CD4-positive, alpha-beta T cell treated with Interleukin-2 at 100 ng/mL for 4 hours (primary cell): ENCODE measurements at regions not wholly inside any gene's neighbourhood (a gene's known extent, or its start where the extent isn't known, plus 50 kb on each side); places are given as distances from the start of the nearest gene placed in this dataset.

Source experiments
- DNase-seq: peaks from one replicate; pipeline ENCODE4 v3.0.0-alpha.2; 2020; ENCODE audit warnings: low spot score

DNA sequence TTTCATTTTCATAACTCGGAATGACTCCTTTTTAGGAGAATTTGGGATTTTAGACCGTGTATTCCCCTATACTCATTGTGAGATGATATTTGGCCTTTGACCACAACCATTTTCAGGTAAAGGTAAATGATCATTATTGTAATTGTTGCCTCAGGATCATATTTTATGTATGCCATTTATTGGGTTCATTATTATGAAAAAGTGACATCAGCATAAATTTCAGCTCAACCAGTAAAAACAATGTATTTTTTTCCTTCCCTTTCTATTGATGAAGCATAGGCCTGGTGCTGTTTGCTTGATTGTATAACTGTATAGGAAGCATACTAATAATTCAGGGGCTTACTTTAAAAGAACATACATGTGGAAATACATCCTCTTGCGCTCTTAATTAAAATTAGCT lies 832.9 kb upstream of the FANCL start:
- no peak for DNase-seq

DNA sequence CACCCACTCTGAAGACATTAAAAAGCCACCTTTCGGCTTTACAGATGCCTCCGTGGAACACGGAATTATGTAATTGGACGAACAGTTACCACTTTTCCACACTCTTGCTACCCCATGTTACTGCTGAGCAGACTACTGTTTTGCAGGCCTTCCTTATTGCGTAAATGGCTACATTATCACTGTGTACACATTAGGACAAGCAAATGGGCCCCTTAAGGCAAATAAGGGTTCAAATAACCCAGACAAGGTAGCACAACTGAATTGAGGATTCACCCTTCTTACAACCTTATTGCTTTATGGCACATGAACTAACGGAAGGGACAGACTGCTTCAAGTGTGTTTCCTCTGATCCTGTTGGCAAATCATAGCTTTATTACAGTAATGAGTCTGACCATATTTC lies 832.2 kb upstream of the FANCL start:
- no peak for DNase-seq

DNA sequence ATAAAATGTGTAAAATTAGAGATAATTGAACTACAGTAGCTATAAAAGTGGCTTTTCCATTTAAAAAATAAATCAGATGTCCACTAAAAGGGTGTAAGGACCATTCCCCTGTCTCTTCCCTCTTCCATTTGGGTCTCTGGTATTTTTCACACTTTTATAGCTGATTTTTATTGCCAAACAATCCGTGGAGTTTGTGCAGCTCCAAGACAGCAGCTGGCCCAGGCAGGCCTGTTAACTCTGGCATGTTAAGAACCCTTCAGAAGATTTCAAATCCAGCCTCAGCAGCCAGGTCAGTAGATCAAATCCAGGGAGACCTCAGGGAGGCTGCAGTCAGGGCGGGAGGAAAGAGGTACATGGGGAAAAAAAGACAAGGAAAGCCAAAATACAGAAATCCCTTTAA lies 827.1 kb upstream of the FANCL start:
- no peak for DNase-seq

DNA sequence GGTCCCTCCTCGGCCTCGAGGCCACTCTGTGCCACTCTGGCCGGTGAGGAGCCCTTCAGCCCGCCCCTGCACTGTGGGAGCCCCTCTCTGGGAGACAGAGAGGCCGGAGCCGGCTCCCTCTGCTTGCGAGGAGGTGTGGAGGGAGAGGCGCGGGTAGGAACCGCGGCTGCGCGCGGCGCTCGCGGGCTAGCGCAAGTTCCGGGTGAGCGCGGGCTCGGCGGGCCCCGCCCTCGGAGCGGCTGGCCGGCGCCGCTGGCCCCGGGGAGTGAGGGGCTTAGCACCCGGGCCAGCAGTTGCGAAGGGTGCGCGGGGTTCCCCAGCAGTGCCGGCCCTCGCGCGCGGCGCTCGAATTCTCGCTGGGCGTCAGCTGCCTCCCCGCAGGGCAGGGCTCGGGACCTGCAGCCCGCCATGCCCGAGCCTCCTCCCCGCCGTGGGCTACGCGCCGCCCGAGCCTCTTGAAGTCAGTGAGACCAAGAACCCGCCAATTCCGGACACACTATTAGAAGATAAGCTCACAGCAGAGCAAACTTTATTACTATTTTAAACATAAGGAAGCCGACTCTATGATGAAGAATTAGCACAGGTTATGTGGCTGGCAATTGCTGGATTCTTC lies 825.8 kb upstream of the FANCL start:
- no peak for DNase-seq

GRCh38 chr2:59047373-59047995 lies 806.4 kb upstream of the FANCL start:
- no peak for DNase-seq

DNA sequence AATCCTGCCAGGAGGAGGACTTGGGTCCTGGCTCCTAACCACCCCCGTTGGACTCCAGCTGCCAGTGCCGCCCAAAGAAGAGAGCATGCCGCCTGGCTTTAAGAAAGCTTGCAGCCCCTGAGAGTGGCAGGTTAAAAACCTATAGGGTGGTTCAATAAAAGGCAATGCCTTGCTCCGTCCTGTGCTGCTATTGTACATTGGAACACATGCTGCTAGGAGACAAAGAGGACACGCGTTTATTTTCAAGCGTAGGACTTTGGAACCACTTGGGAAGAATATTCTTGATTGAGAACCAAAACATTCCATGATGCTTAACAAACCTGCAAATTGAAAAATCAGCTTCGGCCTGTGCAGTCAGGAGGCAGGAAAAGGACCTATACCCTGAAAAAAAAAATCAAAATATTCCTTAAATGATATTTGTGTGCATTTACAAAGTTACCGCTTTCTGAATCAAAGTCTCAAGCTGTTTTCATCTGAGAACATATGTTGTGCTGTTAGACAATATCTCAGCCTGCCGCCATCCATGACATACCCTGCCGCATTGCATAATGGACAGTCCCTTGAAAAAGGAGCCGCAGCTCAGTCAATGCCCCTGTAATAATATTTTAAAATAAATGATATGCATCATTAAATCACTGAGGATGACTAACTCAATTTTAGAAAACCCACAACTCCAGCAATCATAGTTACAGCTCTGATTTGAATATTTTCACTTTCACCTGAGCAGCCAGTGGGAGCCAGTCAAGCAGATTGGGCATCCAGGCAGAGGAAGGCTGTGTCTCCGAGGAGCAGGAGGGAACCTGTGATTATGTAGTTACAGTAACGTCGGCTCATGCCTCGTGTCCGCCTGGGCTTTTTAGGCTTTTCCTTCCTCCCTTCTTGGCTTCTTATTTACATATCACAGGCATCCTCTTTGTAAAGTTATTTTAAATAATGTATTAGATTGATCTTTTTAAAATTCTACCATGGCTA lies 805.6 kb upstream of the FANCL start:
- no peak for DNase-seq

DNA sequence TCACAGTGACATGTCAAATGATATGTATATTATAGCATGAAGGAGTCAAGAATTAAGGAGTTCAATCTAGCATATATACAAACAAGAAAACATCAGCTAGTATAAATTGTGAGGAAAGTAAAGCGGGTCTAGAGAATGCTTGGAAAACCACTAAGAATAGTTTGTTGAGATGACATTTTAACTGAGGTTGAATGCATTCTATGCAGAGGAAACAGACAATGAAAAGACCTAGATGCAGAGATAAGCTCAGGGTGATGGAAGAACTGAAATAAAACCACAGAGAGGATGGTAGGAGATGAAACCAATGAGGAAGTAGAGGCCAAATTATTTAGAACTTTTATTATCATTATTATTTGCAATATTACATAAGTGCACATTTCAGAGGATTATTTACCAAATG lies 803.6 kb upstream of the FANCL start:
- DNase-seq: no peak

- no peak for DNase-seq
Observed at GRCh38 chr2:59041139-59041538, 800.0 kb upstream of the FANCL start.

DNA sequence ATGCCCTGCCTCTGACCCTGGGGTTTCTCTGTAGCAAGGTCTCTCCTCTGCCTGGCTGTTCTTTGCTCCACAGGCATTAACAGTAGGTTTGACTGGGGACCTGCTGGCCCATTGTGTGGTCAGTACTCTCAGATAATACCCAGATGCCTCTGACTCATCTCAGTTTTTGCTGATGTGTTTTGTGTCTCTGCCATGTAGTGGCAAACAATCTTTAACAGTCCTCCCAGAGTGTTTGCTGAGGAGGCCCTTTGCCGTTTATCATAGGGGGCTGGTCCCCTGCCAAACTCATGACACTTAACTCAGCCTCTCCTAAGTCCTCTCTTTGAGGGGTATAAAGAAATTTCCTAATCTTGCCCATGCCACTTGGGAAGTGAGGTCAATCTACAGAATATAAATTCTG lies 793.7 kb upstream of the FANCL start:
- DNase-seq: no peak

DNA sequence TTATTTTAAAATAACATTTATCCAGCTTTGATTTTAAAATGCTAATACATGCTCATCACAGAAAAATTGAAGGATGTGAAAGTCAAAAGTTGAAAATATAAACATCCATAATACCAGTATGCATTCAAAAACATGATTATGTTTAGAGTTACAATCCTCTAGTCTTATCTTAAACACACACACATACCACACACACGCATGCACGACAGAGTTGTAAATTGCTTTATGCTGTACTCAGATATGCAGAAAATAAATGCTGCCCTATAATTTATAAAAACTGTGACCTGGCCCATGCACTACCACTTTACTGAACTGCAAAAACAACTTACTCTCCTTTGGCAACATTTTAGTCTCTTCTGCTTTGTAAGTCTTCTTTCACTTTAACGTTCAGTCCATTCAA lies 793.0 kb upstream of the FANCL start:
- DNase-seq: no peak

- no peak for DNase-seq
Observed at GRCh38 chr2:59033661-59034060, 792.5 kb upstream of the FANCL start.

GRCh38 chr2:59032499-59032898 lies 791.4 kb upstream of the FANCL start:
- no peak for DNase-seq

- DNase-seq: no peak
Observed at GRCh38 chr2:59029058-59029457, 787.9 kb upstream of the FANCL start.

DNA sequence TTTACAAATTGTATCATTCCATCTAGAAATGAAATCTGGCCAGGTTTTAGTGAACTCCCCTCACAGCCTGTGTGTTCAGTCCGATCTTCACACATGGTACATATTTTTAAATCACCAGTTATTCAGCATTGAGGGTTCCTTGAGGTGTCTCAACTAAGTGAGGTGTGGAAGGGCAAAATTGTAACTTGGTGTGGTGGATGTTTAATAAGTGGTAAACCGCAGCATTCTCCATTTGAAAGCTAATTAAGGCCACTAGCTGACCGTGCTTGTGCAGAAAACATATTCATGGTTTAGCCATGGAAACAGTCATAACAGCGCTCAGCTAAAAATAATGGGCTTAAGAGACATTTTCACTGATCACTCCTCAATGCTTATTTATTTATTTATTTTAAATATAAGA lies 786.2 kb upstream of the FANCL start:
- DNase-seq: no peak

- DNase-seq: peak; percentile 2
Observed at GRCh38 chr2:59025157-59025757, 784.1 kb upstream of the FANCL start.

DNA sequence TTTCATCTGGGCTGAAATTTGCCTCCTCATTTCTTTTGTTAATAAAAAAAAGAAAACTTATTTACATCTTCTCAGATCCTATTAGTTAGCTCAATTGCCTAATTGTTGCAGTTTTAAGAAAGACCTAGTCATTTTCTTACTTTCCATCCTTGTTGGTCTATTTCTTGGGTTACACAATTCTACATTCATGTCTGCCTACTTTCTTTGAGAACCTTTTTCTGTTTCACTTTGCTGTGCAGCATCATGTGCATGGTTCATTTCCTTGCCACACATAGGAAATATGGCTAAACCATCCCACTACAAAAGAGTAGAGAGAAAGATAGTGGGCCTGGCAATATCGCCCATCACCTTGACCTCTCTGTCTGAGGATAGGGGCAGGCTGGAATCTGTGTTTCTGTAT lies 780.7 kb upstream of the FANCL start:
- no peak for DNase-seq

DNA sequence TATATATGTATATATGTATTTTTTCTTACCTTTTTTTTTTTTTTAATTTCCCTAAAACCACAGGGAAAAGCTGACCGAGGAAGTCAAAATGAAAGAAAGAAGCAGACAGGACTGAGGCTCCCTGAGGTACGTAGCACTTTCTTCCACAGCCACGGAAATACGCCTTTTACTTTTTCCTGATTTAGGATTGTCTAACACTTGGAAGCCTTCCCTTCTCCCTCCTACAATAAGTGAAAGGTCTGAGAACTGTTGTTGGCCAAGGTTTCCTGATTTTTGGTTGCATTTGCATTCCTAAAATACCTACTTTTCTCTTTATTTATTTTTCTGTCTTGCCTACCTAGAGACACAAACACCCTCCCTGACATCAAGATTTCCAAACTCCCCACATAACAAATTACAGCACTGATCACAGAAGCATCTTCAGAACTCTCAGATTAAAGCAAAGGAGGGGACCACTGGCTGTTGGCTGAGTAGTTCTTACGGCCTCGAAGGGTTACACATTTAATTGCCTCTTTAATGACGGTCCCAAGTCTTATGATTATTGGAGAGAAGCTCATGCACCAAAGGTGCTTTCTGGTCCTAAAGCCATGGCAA lies 778.5 kb upstream of the FANCL start:
- DNase-seq: no peak

- DNase-seq: no peak
Observed at GRCh38 chr2:59018737-59019136, 777.6 kb upstream of the FANCL start.

DNA sequence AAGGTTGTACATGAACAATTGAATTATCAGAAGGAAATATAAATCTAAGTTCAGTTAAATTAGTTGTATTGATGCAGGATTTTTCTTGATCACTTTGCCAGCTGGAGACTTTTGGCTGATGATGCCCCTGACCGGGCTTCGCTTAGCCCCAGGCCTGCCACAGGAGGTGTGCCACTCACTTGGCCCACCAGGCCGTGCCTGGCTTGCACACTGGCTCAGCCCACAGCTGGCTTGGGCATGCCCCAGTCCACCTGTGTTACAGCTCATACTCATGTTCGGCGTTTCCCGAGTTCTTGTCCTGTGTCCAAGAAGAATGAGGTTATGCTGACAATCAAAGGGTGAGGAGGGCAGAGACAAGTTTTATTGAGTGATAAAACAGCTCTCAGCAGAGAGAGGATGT lies 773.9 kb upstream of the FANCL start:
- DNase-seq: no peak

DNA sequence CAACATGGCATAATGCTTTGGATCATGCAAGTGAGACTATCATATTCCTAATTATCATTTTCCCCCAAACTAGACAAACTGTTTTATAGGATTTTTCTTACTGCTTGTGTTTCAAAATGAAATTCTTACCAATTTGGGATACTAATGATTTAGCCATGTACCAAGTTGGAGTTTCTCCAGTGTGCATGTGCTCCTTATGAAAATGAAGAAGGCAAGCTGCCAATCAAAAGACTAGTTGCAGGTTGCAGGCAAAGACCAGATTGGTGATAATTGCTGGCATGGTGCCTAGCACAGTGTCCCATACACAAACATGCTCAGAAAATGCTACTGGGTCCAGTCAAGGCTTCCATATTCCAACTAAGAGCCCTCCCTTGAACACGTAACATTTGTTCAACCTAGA lies 771.8 kb upstream of the FANCL start:
- no peak for DNase-seq

GRCh38 chr2:59012234-59012633 lies 771.1 kb upstream of the FANCL start:
- DNase-seq: no peak

DNA sequence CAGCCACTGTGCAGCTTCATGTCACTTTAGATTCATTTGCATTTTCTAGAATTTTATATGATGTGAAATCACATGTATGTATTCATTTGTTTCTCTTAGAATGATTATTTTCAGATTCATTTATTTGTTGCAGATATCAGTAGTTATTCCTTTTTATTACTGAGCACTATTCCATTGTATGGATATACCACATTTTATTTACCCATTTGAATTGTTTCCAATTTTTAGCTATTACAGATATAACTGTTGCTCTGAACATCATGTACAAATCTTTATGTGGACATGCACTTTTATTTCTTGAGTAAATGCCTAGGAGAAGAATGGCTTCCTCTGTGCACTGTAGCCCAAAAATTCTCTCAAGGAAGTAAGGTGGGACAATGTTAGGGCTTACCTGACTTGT lies 767.8 kb upstream of the FANCL start:
- DNase-seq: no peak
